Pancreas (tissue), 10 donors: ENCODE measurements at regions not wholly inside any gene's neighbourhood (a gene's known extent, or its start where the extent isn't known, plus 50 kb on each side); places are given as distances from the start of the nearest gene placed in this dataset.

Experiments used
- ATAC-seq, 4 donors: fragments of 200-7000 bp; cut with Tn5 transposase; one replicate each; pipeline versions ENCODE4 v1.8.0 to v1.9.1; 2020; ENCODE audit warnings: mild to moderate bottlenecking in 4 of 4, moderate library complexity in 4 of 4
- DNase-seq, 6 donors: peaks; one replicate each; pipeline ENCODE4 v3.0.0-alpha.2; 2020
- FAIRE-seq: peaks from 2 replicates; lab custom pipeline; 2012; peaks lifted over from hg19 to GRCh38; lab: Jason Lieb, UNC
- H3K27ac ChIP-seq, 4 donors: fragments of 200-600 bp; sonication (generic); 1 replicate in 3 of 4; 2 replicates in 1 of 4; pipeline versions ENCODE4 v1.5.0 to v1.8.0; 2020
- H3K27me3 ChIP-seq, 4 donors: fragments of 200-600 bp; one replicate each; pipeline ENCODE4 v1.8.0; 2021
- H3K36me3 ChIP-seq, 3 donors: fragments of 200-600 bp; sonication (generic) in 1 of 3; one replicate each; pipeline versions ENCODE4 v1.5.0 to v1.8.0; 2020 to 2021
- H3K4me1 ChIP-seq, 3 donors: fragments of 200-600 bp; one replicate each; pipeline ENCODE4 v1.8.0; 2021
- H3K4me3 ChIP-seq, 4 donors: fragments of 200-600 bp; sonication (generic) in 2 of 4; one replicate each; pipeline versions ENCODE4 v1.5.0 to v1.8.0; 2020 to 2021
- H3K9me3 ChIP-seq, 4 donors: fragments of 200-600 bp; one replicate each; pipeline ENCODE4 v1.8.0; 2021
- CTCF ChIP-seq, 4 donors: fragments of 200-600 bp; sonication (generic) in 3 of 4; IDR thresholded peaks; one replicate each; pipeline versions ENCODE4 v1.5.0 to v1.8.0; 2021; ENCODE audit warnings: antibody characterized with exemption in 4 of 4
- WGBS, 2 donors: extraction: QIAGEN DNeasy Blood & Tissue Kit; methylation state at CpG; one replicate each; pipeline ENCODE4 v1.1.7; 2013; 5-methylcytosine and 5-hydroxymethylcytosine counted together
- intact Hi-C, 3 donors: fragments of 100-400 bp; cut with DNase I; formaldehyde crosslinking; loops; one replicate each; pipeline versions ENCODE4 v1.11.1 to v1.14.2; 2022
- donor health status: healthy with polysubstance abuse.
- donor health status: DM: no; HTN: no; CAD: no; lungs with moderate emphysema.
- donor health status: DM: no; HTN: no; CAD: no.
- donor health status: control.
- donor health status: control.
- donor health status: Bipolar disorder and iron deficiency.
- donor health status: DM: yes; HTN: yes; CAD: no.
- donor health status: DM: no; HTN: no; CAD: no.
- donor health status: DM: no; HTN: no; CAD: no.
- donor health status: DM: yes; HTN: yes; CAD: no.

- FAIRE-seq (no peak), ATAC-seq (no peak), DNase-seq (no peak)
- Histone ChIP-seq H3K4me1 (no peaks in the 10 kb centered on the region), H3K27me3 (no peaks in the 10 kb centered on the region), H3K36me3 (no peaks in the 10 kb centered on the region), H3K9me3 (no peaks in the 10 kb centered on the region), H3K4me3 (no peak overlapping the region), H3K27ac (no peak overlapping the region)
- intact Hi-C loops = no loop called here
- no peak for TF ChIP-seq CTCF (IDR thresholded peaks at IDR 0.05)
Observed at GRCh38 chr2:57890464-57890863, 156.1 kb upstream of the VRK2 start.

DNA sequence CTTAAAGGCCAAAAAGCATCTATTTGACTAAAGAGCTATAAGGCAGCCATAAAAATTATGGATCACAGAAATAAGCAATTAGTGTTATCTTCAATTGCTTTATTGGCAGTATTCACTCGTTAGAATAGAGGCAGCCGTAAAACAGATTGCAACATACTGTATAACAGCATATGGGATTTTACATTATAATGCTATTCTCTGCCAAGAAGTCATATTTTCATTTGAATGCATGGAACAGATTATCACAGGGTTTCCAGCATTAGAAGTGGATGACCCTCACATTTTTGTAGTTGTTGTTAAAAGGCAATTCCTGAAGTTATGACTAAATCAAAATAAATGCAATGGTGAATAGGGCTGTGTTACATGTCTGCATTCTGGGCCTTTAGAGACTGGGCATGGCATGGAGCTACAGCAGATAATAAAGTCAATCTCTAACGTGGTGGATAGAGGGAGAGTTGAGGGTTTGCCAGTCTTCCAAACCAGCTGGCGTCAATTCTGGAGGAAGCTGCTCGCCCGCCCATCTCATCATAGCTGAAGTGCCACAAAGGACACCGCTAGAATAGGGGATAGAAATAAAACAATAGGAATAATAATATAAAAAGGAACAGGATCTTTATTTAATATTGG lies 155.4 kb upstream of the VRK2 start:
- TF ChIP-seq CTCF (IDR thresholded peaks at IDR 0.05) = no peak

DNA sequence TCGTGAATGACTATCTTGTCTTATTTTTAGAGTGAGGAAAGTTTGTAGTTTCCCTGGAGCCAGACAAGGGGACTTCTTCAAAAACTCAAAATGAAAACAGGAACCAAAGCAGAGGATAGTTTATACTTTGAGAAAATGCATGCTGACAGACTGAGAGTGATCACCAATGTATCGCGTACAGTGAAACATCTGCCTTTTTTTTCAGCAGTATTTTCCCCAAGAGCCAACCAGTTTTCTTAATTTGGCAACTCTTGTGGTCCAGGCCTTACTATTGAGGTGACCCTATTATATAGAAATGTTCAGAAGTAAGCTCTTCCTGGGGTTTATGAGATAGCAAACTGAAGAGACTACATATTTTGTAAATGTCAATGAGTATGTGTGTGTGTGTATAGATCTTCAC lies 153.7 kb upstream of the VRK2 start:
- Histone ChIP-seq H3K36me3 (no peaks in the 10 kb centered on the region), H3K4me1 (no peaks in the 10 kb centered on the region), H3K27me3 (no peaks in the 10 kb centered on the region), H3K9me3 (no peaks in the 10 kb centered on the region), H3K4me3 (no peak overlapping the region), H3K27ac (no peak overlapping the region)
- intact Hi-C loops = no loop called here
- DNase-seq (no peak), ATAC-seq (no peak), FAIRE-seq (no peak)
- WGBS, 2 donors = 84 to 93% methylated on average over 3 of the region's 3 CpGs
- TF ChIP-seq CTCF (IDR thresholded peaks at IDR 0.05) = no peak

More for the DNA sequence above, 155.4 kb upstream of the VRK2 start:
- no peaks in the 10 kb centered on the region for H3K4me1 ChIP-seq
- intact Hi-C loops = no loop called here
- no peak for FAIRE-seq
- no peaks in the 10 kb centered on the region for H3K9me3 ChIP-seq
- H3K4me3 ChIP-seq = no peak overlapping the region
- no peak for DNase-seq
- no peak overlapping the region for H3K27ac ChIP-seq
- WGBS, 2 donors = 86 to 87% methylated on average over 7 of the region's 7 CpGs
- H3K36me3 ChIP-seq = no peaks in the 10 kb centered on the region
- H3K27me3 ChIP-seq = no peaks in the 10 kb centered on the region
- ATAC-seq = no peak

- Histone ChIP-seq H3K27ac (no peak overlapping the region), H3K9me3 (no peaks in the 10 kb centered on the region), H3K27me3 (no peaks in the 10 kb centered on the region), H3K4me3 (no peak overlapping the region), H3K4me1 (no peaks in the 10 kb centered on the region), H3K36me3 (no peaks in the 10 kb centered on the region)
- TF ChIP-seq CTCF (IDR thresholded peaks at IDR 0.05) = no peak
- 80 to 81% methylated on average over 6 of the region's 6 CpGs for WGBS, 2 donors
- intact Hi-C loops = no loop called here
- no peak for DNase-seq
- no peak for ATAC-seq
- FAIRE-seq = no peak
Observed at GRCh38 chr2:57893347-57893746, 153.3 kb upstream of the VRK2 start.

GRCh38 chr2:57893786-57894185 lies 152.8 kb upstream of the VRK2 start:
- no peak for FAIRE-seq
- no peaks in the 10 kb centered on the region for H3K36me3 ChIP-seq
- intact Hi-C loops = no loop called here

More at GRCh38 chr2:57893786-57894185, 152.8 kb upstream of the VRK2 start:
- Histone ChIP-seq H3K9me3 (no peaks in the 10 kb centered on the region), H3K27me3 (no peaks in the 10 kb centered on the region), H3K27ac (no peak overlapping the region), H3K4me1 (no peaks in the 10 kb centered on the region), H3K4me3 (no peak overlapping the region)
- no peak for ATAC-seq
- no peak for TF ChIP-seq CTCF (IDR thresholded peaks at IDR 0.05)
- DNase-seq = no peak
- WGBS, 2 donors = 81 to 88% methylated on average over 1 of the region's 1 CpG
